ENCODE measurements at regions not wholly inside any gene's neighbourhood (a gene's known extent, or its start where the extent isn't known, plus 50 kb on each side); places are given as distances from the start of the nearest gene placed in this dataset.

GRCh38 chr9:103661663-103662062 is 432.4 kb upstream of the SMC2 start:
- TF ChIP-seq CTCF (IDR thresholded peaks at IDR 0.05): no peak
- TF ChIP-seq POLR2A (IDR thresholded peaks at IDR 0.05): no peak
